Type B pancreatic cell (in vitro differentiated cells): ENCODE measurements at regions not wholly inside any gene's neighbourhood (a gene's known extent, or its start where the extent isn't known, plus 50 kb on each side); places are given as distances from the start of the nearest gene placed in this dataset.

ENCODE experiments used
- DNase-seq: peaks from one replicate; pipeline ENCODE4 v3.0.0; 2021; ENCODE audit warnings: mixed read lengths; ENCODE audit not compliant: unreplicated experiment; ENCODE audit errors: extremely low spot score
- H3K27ac Mint-ChIP-seq: 2 replicates; pipeline ENCODE4 v1.8.0; 2021; ENCODE audit warnings: mild to moderate bottlenecking, mixed read lengths
- H3K27me3 Mint-ChIP-seq: 2 replicates; pipeline ENCODE4 v1.8.0; 2021; ENCODE audit warnings: mixed read lengths
- H3K36me3 Mint-ChIP-seq: 2 replicates; pipeline ENCODE4 v1.8.0; 2021; ENCODE audit warnings: mixed read lengths
- H3K4me1 Mint-ChIP-seq: one replicate; pipeline ENCODE4 v1.8.0; 2021; ENCODE audit warnings: mixed read lengths; ENCODE audit not compliant: unreplicated experiment
- H3K4me3 Mint-ChIP-seq: 2 replicates; pipeline ENCODE4 v1.8.0; 2021; ENCODE audit warnings: mild to moderate bottlenecking, mixed read lengths
- H3K9me3 Mint-ChIP-seq: 2 replicates; pipeline ENCODE4 v1.8.0; 2021; ENCODE audit warnings: mixed read lengths
- TF ChIP-seq, protein P1 (sequence below): fragments of 200-600 bp; sonication (generic); conservative IDR thresholded peaks from 2 replicates; pipeline ENCODE4 v1.5.0; 2021; ENCODE audit warnings: antibody characterized with exemption, mild to moderate bottlenecking

DNA sequence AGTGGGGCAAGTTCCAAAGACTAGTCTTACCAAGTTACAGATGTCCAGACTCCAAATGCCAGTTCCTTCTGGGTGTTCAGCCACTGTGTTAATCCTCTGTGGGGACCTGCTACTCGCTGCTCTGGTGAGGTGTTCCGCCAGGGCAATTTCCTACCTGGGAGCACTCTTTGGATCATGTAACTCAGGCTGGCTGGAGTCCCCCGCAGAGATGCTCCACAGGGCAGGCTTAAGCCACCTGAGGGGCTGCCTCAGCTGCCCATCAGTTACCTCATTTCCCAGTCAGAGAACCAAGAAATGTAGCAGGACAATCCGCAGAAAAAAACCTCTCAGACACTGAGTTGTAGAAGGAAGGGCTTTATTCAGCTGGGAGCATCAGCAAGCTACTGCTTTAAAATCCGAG is 133.8 kb downstream of the ZNF737 start:
- no peak overlapping the region for H3K4me3 Mint-ChIP-seq
- H3K9me3 Mint-ChIP-seq: no peaks in the 10 kb centered on the region
- no peaks in the 10 kb centered on the region for H3K4me1 Mint-ChIP-seq
- TF ChIP-seq, protein P1, sequence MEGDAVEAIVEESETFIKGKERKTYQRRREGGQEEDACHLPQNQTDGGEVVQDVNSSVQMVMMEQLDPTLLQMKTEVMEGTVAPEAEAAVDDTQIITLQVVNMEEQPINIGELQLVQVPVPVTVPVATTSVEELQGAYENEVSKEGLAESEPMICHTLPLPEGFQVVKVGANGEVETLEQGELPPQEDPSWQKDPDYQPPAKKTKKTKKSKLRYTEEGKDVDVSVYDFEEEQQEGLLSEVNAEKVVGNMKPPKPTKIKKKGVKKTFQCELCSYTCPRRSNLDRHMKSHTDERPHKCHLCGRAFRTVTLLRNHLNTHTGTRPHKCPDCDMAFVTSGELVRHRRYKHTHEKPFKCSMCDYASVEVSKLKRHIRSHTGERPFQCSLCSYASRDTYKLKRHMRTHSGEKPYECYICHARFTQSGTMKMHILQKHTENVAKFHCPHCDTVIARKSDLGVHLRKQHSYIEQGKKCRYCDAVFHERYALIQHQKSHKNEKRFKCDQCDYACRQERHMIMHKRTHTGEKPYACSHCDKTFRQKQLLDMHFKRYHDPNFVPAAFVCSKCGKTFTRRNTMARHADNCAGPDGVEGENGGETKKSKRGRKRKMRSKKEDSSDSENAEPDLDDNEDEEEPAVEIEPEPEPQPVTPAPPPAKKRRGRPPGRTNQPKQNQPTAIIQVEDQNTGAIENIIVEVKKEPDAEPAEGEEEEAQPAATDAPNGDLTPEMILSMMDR: no peak
- H3K36me3 Mint-ChIP-seq: no peaks in the 10 kb centered on the region
- no peaks in the 10 kb centered on the region for H3K27me3 Mint-ChIP-seq
- H3K27ac Mint-ChIP-seq: no peak overlapping the region
- DNase-seq: no peak

DNA sequence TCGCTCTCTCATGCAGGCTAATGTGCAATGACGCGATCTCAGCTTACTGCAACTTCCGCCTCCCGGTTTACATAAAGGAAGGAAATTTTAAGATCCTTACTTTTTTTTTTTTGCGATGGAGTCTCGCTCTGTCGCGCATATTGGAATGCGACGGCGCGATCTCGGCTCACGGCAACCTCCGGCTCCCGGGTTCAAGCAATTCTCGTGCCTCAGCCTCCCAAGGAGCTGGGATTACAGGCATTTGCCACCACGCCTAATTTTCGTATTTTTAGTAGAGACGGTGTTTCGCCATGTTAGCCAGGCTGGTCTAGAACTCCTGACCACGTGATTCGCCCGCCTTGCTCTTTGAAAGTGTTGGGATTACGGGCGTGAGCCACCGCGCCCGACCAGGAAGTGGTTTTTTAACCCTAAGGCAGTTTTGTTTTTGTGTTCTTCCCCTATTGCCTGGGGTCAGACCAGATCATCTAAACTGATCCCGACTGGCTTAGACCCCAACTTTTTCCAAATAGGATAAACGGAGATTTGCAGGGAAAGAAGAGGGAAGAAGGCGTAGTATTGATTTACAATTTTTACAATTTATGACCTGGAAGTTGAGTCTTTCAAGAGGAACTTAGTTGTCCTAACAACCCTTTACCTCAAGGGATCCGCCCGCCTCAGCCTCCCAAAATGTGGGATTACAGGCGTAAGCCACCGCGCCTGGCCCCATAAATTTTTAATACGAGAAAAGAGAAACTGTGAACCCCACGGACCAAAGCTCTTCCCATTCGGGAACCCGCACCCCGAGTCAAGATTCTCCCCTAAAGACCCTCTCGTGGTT is 142.0 kb downstream of the ZNF737 start:
- Mint-ChIP-seq H3K4me1 (peaks cover 4% of the 10 kb centered on the region), H3K27ac (peak overlapping the region; percentile 99), H3K9me3 (no peaks in the 10 kb centered on the region), H3K36me3 (peaks cover 18% of the 10 kb centered on the region), H3K4me3 (peak overlapping the region; percentile 98), H3K27me3 (no peaks in the 10 kb centered on the region)
- DNase-seq: no peak
- TF ChIP-seq, protein P1: no peak

DNA sequence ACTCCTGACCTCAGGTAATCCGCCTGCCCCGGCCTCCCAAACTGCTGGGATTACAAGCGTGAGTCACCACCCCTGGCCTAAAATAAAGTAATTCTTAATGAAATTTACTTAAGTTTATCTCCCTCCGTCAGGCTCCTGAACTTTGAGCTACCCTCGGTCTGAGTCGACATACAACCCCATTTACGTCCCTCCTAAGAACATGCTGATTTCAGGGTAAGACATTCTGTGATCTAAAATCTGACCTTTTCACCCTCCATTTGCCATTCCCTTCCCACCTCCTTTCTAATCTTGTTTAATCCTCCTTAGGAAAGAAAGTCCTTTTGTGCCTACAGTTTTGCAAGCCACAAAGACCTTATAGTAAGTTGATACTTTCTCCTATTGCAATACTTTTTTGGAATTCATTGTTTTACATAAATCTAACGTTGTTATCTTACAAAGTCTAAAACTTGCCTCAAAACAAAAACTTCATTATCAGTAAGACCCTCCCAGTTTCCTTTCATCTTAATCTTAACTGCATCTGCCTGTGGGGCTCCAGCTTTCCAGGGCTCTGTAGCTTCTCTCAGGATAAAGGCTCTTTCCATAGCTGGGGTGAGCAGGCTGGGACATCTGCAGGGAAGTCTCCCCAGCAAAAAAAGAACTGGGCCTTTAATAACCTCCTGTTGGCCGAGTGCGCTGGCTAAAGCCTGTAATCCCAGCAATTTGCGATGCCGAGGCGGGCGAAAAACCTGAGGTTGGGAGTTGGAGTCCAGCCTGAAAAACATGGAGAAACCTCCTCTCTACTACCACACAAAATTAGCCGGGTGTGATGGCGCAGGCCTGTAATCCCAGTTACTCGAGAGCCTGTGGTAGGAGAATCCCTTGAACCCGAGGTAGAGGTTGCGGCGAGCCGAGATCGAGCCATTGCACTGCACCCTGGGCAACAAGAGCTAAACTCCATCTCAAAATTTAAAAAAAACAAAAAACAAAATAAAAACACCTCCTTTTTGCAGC is 143.1 kb downstream of the ZNF737 start:
- H3K9me3 Mint-ChIP-seq: no peaks in the 10 kb centered on the region
- H3K36me3 Mint-ChIP-seq: peaks cover 18% of the 10 kb centered on the region
- peaks cover 4% of the 10 kb centered on the region for H3K4me1 Mint-ChIP-seq
- no peak for DNase-seq
- H3K27me3 Mint-ChIP-seq: no peaks in the 10 kb centered on the region
- TF ChIP-seq, protein P1: no peak
- peak overlapping the region; percentile 98 for H3K4me3 Mint-ChIP-seq
- H3K27ac Mint-ChIP-seq: peak overlapping the region; percentile 99

DNA sequence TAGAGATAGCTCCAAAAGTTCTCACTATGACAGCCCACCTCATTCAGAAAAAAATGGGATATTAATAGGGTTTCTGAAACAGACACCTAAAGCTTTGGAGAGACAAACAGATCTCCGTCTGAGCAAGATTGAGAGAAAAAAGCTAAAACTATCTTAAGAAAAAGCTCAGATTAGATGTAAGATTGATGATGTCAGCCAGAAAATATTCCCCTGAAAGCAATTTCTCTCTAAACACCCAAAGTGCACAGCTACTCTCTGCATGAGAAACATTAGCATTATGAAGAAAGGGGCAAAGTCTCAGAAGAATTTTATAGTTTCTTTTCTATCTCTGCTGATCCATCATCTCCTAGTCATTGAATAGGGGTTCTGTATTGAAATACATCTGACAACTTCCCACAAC is 148.9 kb downstream of the ZNF737 start:
- H3K27ac Mint-ChIP-seq: no peak overlapping the region
- H3K4me1 Mint-ChIP-seq: no peaks in the 10 kb centered on the region
- no peak overlapping the region for H3K4me3 Mint-ChIP-seq
- H3K27me3 Mint-ChIP-seq: no peaks in the 10 kb centered on the region
- H3K9me3 Mint-ChIP-seq: peaks cover under 1% of the 10 kb centered on the region
- TF ChIP-seq, protein P1: no peak
- no peak for DNase-seq
- peaks cover 28% of the 10 kb centered on the region for H3K36me3 Mint-ChIP-seq

DNA sequence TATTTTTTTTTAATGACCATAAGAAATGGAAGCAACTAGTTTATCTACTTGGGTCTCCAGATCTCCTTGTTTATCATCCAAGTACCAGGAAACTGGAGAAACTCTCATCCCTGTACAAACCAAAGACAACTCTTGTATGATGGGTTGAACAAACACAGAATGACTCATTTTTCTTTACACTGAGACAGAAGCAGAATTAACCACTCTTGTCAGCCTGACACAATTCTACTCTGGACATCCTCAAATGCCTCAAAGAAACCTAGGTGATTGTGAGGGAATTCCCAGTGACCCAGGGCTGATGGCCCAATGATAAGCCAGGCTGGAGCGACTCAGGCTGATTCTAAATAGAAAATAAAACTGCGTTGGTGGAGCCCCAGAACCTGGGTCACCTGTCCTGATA is 151.5 kb downstream of the ZNF737 start:
- TF ChIP-seq, protein P1: no peak
- H3K4me1 Mint-ChIP-seq: no peaks in the 10 kb centered on the region
- peaks cover 22% of the 10 kb centered on the region for H3K36me3 Mint-ChIP-seq
- H3K4me3 Mint-ChIP-seq: no peak overlapping the region
- no peak for DNase-seq
- peaks cover 4% of the 10 kb centered on the region for H3K9me3 Mint-ChIP-seq
- H3K27ac Mint-ChIP-seq: no peak overlapping the region
- H3K27me3 Mint-ChIP-seq: no peaks in the 10 kb centered on the region
